PC-9 (cell line): ENCODE measurements at regions not wholly inside any gene's neighbourhood (a gene's known extent, or its start where the extent isn't known, plus 50 kb on each side); places are given as distances from the start of the nearest gene placed in this dataset.

Source experiments
- EZH2 ChIP-seq: fragments of 200-600 bp; sonication (generic); IDR thresholded peaks from 2 replicates; pipeline ENCODE4 v1.8.0; 2017; ENCODE audit warnings: antibody characterized with exemption, low read depth
- TF ChIP-seq, protein P1 (sequence below): fragments of 200-600 bp; sonication (generic); conservative IDR thresholded peaks from 2 replicates; pipeline ENCODE4 v1.6.1; 2017; ENCODE audit warnings: mixed run types, antibody characterized with exemption, mild to moderate bottlenecking, moderate library complexity

DNA sequence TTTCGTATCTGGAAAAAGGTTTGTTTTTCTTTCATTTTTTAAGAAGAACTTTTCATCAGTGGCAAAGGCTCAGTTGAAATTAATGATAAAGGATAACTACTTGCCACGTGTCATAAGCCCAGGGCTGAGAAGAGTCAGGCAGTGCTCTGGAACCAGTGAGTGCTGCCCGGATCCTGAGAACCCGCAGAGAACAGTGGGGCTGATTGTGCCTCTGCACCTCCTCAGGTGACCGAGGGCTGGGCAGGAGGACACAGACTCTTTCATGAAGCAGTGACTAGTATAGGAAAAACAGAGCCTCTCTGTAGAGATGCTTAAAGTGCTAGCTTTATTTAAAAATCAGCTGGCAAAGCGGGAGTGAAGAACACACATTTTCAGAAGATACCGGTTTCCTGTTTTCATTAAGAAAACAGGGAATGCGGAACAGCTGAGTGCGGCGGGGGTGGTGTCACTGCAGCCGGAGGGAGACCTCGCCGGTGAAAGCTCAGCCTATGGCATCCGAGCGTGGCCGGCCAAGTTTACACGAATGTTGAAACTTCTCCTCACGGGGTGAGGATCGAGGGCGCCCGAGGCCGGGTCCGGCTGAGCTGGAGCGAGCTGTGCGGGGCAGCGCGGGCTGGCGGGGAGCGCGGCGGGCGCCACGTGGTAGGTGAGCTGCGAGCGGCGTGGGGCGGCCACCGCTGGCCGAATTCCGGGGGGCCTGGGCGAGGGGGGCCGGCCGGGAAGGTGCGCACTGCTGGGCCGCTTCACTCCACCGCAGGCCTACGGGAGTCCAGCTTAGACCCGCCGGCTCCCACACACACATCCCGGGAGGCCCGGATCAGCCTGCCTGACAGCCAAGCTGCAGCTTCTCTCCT lies 134.7 kb upstream of the DMRT1 start:
- TF ChIP-seq, protein P1, sequence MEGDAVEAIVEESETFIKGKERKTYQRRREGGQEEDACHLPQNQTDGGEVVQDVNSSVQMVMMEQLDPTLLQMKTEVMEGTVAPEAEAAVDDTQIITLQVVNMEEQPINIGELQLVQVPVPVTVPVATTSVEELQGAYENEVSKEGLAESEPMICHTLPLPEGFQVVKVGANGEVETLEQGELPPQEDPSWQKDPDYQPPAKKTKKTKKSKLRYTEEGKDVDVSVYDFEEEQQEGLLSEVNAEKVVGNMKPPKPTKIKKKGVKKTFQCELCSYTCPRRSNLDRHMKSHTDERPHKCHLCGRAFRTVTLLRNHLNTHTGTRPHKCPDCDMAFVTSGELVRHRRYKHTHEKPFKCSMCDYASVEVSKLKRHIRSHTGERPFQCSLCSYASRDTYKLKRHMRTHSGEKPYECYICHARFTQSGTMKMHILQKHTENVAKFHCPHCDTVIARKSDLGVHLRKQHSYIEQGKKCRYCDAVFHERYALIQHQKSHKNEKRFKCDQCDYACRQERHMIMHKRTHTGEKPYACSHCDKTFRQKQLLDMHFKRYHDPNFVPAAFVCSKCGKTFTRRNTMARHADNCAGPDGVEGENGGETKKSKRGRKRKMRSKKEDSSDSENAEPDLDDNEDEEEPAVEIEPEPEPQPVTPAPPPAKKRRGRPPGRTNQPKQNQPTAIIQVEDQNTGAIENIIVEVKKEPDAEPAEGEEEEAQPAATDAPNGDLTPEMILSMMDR, result no peak
- TF ChIP-seq EZH2, result no peak
